ENCODE measurements at regions not wholly inside any gene's neighbourhood (a gene's known extent, or its start where the extent isn't known, plus 50 kb on each side); places are given as distances from the start of the nearest gene placed in this dataset.

DNA sequence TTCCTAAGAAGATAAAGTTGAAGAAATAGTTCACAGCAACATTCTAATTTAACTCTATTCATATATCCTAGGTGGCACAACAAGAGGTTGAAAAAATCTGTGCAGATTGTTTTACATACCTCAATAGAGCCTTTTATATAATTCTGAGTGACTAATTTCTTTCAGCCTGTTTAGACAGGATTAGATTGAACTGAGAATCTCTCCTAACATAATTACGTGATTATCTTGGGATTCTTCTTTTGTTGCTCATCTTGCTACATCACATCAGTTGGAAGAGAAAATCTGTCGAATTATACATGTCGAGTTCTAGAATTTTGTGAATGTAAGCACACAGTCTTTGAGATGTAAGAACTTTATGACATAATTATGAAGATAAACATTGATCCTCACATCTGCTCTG is 1873.7 kb upstream of the IGFBP7 start:
- TF ChIP-seq, protein P1, sequence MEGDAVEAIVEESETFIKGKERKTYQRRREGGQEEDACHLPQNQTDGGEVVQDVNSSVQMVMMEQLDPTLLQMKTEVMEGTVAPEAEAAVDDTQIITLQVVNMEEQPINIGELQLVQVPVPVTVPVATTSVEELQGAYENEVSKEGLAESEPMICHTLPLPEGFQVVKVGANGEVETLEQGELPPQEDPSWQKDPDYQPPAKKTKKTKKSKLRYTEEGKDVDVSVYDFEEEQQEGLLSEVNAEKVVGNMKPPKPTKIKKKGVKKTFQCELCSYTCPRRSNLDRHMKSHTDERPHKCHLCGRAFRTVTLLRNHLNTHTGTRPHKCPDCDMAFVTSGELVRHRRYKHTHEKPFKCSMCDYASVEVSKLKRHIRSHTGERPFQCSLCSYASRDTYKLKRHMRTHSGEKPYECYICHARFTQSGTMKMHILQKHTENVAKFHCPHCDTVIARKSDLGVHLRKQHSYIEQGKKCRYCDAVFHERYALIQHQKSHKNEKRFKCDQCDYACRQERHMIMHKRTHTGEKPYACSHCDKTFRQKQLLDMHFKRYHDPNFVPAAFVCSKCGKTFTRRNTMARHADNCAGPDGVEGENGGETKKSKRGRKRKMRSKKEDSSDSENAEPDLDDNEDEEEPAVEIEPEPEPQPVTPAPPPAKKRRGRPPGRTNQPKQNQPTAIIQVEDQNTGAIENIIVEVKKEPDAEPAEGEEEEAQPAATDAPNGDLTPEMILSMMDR (IDR thresholded peaks at IDR 0.05): no peak
- no peak for TF ChIP-seq POLR2A (IDR thresholded peaks at IDR 0.05; ENCODE audit: low read depth)
